HG03280 (cell line): ENCODE measurements at regions not wholly inside any gene's neighbourhood (a gene's known extent, or its start where the extent isn't known, plus 50 kb on each side); places are given as distances from the start of the nearest gene placed in this dataset.

Experiments
- ATAC-seq: cut with Tn5 transposase; IDR thresholded peaks from one replicate; pipeline ENCODE4 v1.9.1; 2021; ENCODE audit warnings: mild to moderate bottlenecking, moderate library complexity; ENCODE audit not compliant: unreplicated experiment

- no peak for ATAC-seq
These were observed 210.4 kb downstream of the SNX19 start for GRCh38 chr11:130705670-130706421.

- no peak for ATAC-seq
These were observed 209.7 kb downstream of the SNX19 start for GRCh38 chr11:130706572-130706971.

- ATAC-seq = no peak
These were observed 209.1 kb downstream of the SNX19 start for GRCh38 chr11:130707217-130707616.

- ATAC-seq = no peak
These were observed 206.7 kb downstream of the SNX19 start for GRCh38 chr11:130709531-130709930.

- no peak for ATAC-seq
These were observed 206.3 kb downstream of the SNX19 start for GRCh38 chr11:130710021-130710420.

GRCh38 chr11:130710497-130711012, 205.7 kb downstream of the SNX19 start:
- no peak for ATAC-seq

- no peak for ATAC-seq
These were observed 205.1 kb downstream of the SNX19 start for GRCh38 chr11:130711193-130711592.

GRCh38 chr11:130712480-130712879, 203.8 kb downstream of the SNX19 start:
- ATAC-seq = no peak

DNA sequence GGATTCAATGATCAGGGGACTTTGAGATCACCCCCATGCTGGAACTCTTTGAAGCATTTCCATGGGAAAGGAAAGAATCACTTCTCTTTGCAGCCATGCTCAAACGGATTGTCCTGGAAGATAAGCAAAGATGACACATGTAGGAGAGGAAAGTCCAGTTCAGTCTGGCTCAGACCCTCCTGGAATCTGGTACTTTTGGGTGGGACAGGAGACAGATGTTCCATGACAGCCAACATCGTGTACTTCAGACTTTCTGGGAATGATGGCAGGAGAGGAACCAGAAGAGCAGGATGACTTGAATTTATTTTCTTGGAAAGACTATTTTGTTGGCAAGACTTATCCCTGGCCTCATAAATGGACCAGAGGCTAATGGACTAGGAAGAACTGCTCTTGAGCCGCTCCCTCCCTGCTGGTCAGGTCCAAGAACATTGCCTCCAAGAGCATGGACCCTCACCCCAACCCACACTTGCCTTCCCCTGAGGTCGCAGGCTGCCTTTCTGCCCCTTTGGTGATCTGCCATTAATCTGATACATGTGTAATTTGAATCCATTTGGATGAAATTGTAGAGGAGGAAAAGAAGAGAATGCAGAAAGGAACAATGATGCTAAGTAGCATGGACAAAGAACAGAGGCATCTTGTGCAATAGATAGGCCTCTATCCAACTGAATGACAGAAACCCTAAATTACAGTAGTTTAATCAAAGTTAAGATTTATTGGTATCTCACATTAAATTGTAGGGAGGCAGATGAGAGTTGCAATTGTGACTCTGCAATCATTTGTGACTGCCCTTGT, 201.0 kb downstream of the SNX19 start:
- no peak for ATAC-seq

- no peak for ATAC-seq
These were observed 200.4 kb downstream of the SNX19 start for GRCh38 chr11:130715877-130716220.

DNA sequence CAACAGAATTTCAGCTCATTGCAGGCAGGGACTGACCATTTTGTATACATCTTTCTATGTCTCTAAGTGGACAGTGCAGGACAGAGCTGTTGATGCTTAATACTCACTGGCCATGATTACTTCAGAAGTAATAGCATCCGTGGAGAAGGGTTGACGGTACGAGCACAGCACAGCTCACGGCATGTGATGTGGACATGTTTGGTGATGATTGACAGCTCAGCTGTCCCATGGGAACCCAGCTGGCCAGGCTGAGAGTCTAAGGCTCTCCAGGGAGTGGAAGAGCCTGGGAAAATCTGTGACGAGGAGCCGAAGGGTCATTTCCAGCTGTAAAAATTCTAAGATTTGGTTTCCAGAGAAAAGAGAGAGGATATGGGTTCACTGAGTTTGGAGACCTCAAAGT, 198.2 kb downstream of the SNX19 start:
- ATAC-seq = no peak

DNA sequence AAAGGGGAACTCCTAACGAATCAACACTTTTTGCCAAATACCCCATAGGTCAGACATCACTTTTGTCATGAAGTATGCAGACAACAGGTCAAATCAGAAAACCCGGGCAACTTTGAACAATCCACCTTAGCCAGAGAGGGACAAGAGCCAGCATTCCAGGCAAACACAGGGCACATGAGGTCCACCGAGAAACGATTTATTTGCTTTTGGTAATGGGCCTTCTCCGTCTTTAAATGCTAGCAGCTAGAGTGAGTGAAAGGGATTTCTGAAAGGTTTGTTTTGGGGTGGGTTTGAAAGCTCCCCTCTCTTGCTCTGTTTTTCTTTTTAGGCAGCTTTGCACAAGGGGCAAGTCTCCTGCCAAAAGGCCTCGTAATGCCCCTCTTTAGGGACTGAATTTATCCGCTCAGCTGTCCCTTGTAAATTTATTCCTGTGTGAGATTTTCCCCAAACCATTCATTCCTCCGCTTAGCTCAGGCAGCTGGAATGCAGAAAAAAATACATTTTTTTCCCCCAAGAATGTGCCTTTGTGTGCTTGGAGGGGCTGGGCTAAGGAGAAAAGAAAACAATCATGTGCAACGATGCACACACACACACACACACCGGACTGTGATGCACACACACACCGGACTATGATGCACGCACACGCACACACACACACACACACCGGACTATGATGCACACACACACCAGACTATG, 196.9 kb downstream of the SNX19 start:
- no peak for ATAC-seq

GRCh38 chr11:130720232-130721022, 195.9 kb downstream of the SNX19 start:
- ATAC-seq = no peak

DNA sequence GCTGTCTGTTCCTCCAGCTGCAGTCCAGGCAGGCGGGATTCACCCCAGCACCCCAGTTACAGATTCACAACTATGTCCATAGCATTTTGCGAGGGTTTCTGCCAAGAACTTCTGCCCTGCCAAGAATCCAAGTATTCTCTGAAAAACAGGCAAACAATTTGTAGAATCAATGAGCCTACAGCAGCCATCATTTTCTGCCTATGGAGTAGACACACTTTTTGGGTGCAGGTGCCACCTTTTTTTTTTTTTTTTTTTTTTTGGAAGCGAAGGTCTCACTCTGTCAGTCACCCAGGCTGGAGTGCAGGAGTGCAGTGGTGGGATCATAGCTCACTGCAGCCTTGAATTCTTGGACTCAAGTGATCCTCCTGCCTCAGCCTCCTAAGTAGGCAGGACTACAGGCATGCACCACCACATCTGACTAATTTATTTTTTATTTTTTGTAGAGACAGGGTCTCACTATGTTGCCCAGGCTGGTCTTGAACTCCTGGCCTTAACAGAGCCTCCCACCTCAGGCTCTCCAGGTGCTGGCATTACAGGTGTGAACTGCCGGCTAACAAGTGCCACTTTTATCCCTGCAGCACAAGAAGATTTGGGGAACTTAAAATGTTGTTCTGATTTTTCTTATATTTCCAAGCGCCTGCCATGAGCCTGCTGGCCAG, 195.1 kb downstream of the SNX19 start:
- ATAC-seq = no peak

GRCh38 chr11:130721736-130722135, 194.5 kb downstream of the SNX19 start:
- no peak for ATAC-seq

GRCh38 chr11:130722401-130722800, 193.9 kb downstream of the SNX19 start:
- ATAC-seq = no peak

DNA sequence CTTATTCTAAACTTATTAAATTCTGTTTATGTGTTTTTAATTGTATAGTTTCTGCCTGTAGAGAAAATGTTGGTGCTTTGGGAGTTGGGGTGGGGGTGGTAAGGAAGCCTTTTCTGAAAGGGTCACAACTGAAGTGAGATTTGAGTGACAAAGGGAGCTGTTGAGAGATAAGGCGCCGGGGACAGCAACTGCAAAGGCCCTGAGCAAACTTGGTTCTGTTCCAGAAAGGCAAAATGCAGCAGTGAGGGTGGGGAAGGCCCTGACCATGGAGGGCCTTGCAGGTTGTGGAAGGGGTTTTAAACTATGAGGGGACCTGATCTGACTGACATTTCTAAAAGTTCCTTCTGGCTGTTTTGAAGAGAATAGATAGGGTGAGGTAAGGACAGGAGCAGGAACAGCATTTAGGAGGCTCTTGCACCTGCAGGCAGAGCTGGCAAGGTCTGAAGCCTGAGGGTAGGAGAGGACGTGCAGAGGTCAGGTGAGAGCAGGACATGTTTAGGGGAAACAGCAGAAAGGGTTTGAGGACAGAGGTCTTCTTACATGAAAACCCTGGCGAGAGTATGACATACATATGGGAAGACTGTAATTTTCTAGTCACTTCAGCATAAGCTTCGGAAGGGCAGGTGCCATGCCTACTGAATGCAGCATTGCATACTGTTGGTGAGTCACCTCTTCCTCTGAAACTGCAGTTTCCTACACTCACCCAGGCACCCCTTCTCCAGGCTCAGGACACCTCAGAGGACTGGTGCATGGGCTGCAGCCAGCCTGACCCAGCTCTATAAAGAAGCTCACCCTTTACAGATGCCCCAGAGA, 190.7 kb downstream of the SNX19 start:
- no peak for ATAC-seq

DNA sequence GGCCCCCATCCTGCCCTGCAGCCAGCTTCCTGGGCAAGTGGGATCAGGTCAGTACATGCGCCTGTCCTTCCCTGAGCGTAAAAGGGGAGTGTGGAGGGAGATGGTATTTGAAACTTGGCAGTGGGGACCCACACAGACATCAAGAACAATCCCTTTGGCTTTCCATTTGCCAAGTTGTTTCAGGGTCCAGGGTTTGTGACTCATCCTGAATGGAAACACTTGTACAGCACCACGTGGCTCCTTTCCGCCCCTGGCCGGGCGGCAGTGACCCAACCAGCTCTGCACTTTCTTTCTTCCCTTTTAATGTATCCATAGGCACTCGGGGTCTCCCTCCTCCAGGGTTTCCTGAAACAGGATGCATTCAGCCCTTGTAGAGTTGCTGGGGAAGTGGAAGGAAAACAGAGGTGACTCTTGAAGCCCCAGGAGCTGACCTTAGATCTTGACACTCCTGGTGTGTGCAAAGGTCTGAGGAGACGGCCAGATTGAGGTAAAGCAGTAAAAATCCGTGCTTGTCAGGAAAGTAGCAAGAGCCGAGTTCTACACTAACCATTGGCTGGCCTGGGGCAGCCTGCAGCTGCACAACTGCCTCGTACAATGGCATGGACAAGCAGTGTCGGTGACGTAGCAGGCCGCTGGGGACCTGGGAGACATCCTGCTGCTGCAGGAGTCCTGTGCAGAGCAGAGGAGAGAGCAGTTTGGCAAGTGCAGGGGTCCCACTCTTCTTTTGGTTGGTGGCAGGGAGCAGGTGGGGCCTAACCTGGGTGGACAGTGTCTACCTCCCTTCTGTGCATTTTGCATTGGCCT, 189.8 kb downstream of the SNX19 start:
- ATAC-seq = no peak
